ENCODE measurements at regions not wholly inside any gene's neighbourhood (a gene's known extent, or its start where the extent isn't known, plus 50 kb on each side); places are given as distances from the start of the nearest gene placed in this dataset.

GRCh38 chr3:94928921-94929320 is 866.1 kb downstream of the NSUN3 start:
- no peaks in the 10 kb centered on the region for H3K9me3 ChIP-seq

GRCh38 chr3:94935738-94936580 is 873.1 kb downstream of the NSUN3 start:
- no peaks in the 10 kb centered on the region for H3K27me3 ChIP-seq
- DNase-seq: no peak
- H3K36me3 ChIP-seq: no peaks in the 10 kb centered on the region
- H3K9me3 ChIP-seq: no peaks in the 10 kb centered on the region
- H3K4me3 ChIP-seq (ENCODE audit: low read depth, low read length): no peak overlapping the region
- TF ChIP-seq CTCF (IDR thresholded peaks at IDR 0.05; ENCODE audit: low read depth, low read length): no peak
- H3K4me1 ChIP-seq: no peaks in the 10 kb centered on the region

More at GRCh38 chr3:94928921-94929320, 866.1 kb downstream of the NSUN3 start:
- DNase-seq: no peak
- Histone ChIP-seq H3K27me3 (no peaks in the 10 kb centered on the region), H3K4me1 (no peaks in the 10 kb centered on the region), H3K36me3 (no peaks in the 10 kb centered on the region), H3K4me3 (ENCODE audit: low read depth, low read length) (no peak overlapping the region)
- no peak for TF ChIP-seq CTCF (IDR thresholded peaks at IDR 0.05; ENCODE audit: low read depth, low read length)

- DNase-seq: no peak
- H3K36me3 ChIP-seq: no peaks in the 10 kb centered on the region
- no peak for TF ChIP-seq CTCF (IDR thresholded peaks at IDR 0.05; ENCODE audit: low read depth, low read length)
- no peaks in the 10 kb centered on the region for H3K27me3 ChIP-seq
- no peak overlapping the region for H3K4me3 ChIP-seq (ENCODE audit: low read depth, low read length)
- no peaks in the 10 kb centered on the region for H3K4me1 ChIP-seq
- H3K9me3 ChIP-seq: no peaks in the 10 kb centered on the region
Measured at GRCh38 chr3:94937980-94938379, 875.1 kb downstream of the NSUN3 start.

GRCh38 chr3:94946683-94947082 is 883.8 kb downstream of the NSUN3 start:
- Histone ChIP-seq H3K27me3 (no peaks in the 10 kb centered on the region), H3K36me3 (no peaks in the 10 kb centered on the region), H3K9me3 (no peaks in the 10 kb centered on the region), H3K4me1 (no peaks in the 10 kb centered on the region), H3K4me3 (ENCODE audit: low read depth, low read length) (no peak overlapping the region)
- no peak for DNase-seq
- TF ChIP-seq CTCF (IDR thresholded peaks at IDR 0.05; ENCODE audit: low read depth, low read length): no peak

DNA sequence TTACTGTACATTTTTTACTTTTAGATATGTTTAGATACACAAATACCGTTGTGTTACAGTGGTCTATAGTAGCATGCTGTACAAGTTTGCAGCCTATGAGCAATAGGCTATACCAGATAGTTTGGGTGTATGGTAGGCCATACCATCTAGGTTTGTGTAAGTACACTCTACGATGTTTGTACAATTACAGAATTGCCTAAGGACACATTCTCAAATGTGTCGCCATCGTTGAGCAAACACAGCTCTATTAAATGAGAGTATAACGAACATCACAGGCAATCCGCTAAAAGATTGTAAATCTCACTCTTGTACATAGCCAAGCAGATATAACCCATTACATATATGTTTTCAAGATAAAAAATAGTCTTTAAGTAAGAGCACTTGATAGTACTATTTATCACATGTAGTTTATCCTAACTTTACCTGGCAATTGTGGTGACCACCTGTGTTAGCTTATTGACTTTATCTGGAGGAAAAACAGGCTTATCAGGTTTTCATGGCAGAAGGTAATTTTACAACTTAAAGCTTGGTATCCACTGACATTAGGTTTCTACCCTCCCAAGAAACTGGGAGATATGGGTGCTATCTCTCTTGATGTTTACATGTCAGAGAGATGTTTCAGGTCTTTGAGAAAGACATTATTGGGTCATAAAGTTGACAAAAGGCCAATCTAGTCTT is 898.7 kb downstream of the NSUN3 start:
- Histone ChIP-seq H3K4me1 (no peaks in the 10 kb centered on the region), H3K4me3 (ENCODE audit: low read depth, low read length) (no peak overlapping the region), H3K9me3 (no peaks in the 10 kb centered on the region), H3K36me3 (no peaks in the 10 kb centered on the region), H3K27me3 (no peaks in the 10 kb centered on the region)
- DNase-seq: no peak
- TF ChIP-seq CTCF (IDR thresholded peaks at IDR 0.05; ENCODE audit: low read depth, low read length): no peak
